Vagina (tissue), 2 donors: ENCODE measurements at regions not wholly inside any gene's neighbourhood (a gene's known extent, or its start where the extent isn't known, plus 50 kb on each side); places are given as distances from the start of the nearest gene placed in this dataset.

Source experiments
- POLR2A ChIP-seq, 2 donors: fragments of 450-650 bp; IDR thresholded peaks; one replicate each; pipeline ENCODE4 v1.6.1; 2017; ENCODE audit warnings: antibody characterized with exemption in 2 of 2, mild to moderate bottlenecking in 2 of 2, moderate library complexity in 2 of 2
- TF ChIP-seq, protein P1 (sequence below), 3 experiments: fragments of 450-650 bp in 2 of 3; fragments of 200-600 bp in 1 of 3; sonication (generic) in 1 of 3; IDR thresholded peaks; one replicate each; pipeline ENCODE4 v1.5.1; 2017 to 2019; ENCODE audit warnings: antibody characterized with exemption in 3 of 3, mild to moderate bottlenecking in 2 of 3, moderate library complexity in 2 of 3

DNA sequence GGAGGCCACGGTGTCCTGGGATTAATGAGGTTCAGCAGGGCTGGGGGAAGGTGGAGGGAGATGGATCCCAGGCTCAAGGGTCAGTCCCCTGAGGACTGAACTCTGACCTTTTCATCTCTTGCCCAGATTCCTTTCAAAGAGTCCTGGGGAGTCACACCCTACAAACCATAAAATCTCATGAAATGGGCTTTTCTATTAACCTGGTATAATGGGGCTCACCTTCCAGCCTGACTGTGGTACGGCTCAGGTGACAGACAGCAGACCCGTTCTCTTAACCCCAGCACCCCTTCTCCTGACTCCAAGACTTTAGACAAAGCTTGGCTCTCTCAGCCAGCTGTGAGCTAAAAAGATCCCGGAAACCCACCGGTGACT is 268.2 kb downstream of the ADGRD1 start:
- no peak for TF ChIP-seq POLR2A (IDR thresholded peaks at IDR 0.05)
- TF ChIP-seq, protein P1, sequence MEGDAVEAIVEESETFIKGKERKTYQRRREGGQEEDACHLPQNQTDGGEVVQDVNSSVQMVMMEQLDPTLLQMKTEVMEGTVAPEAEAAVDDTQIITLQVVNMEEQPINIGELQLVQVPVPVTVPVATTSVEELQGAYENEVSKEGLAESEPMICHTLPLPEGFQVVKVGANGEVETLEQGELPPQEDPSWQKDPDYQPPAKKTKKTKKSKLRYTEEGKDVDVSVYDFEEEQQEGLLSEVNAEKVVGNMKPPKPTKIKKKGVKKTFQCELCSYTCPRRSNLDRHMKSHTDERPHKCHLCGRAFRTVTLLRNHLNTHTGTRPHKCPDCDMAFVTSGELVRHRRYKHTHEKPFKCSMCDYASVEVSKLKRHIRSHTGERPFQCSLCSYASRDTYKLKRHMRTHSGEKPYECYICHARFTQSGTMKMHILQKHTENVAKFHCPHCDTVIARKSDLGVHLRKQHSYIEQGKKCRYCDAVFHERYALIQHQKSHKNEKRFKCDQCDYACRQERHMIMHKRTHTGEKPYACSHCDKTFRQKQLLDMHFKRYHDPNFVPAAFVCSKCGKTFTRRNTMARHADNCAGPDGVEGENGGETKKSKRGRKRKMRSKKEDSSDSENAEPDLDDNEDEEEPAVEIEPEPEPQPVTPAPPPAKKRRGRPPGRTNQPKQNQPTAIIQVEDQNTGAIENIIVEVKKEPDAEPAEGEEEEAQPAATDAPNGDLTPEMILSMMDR (IDR thresholded peaks at IDR 0.05), result no peak
